Esophagus squamous epithelium (tissue), 4 donors: ENCODE measurements at regions not wholly inside any gene's neighbourhood (a gene's known extent, or its start where the extent isn't known, plus 50 kb on each side); places are given as distances from the start of the nearest gene placed in this dataset.

Source experiments
- POLR2A ChIP-seq, 4 donors: fragments of 450-650 bp; IDR thresholded peaks; one replicate each; pipeline ENCODE4 v1.6.1; 2017; ENCODE audit warnings: antibody characterized with exemption in 4 of 4, mild to moderate bottlenecking in 4 of 4, moderate library complexity in 3 of 4
- TF ChIP-seq, protein P1 (sequence below), 6 experiments: fragments of 450-650 bp in 4 of 6; fragments of 200-600 bp in 2 of 6; sonication (generic) in 2 of 6; IDR thresholded peaks; one replicate each; pipeline ENCODE4 v1.5.1; 2016 to 2019; ENCODE audit warnings: antibody characterized with exemption in 6 of 6, mild to moderate bottlenecking in 4 of 6, moderate library complexity in 4 of 6

DNA sequence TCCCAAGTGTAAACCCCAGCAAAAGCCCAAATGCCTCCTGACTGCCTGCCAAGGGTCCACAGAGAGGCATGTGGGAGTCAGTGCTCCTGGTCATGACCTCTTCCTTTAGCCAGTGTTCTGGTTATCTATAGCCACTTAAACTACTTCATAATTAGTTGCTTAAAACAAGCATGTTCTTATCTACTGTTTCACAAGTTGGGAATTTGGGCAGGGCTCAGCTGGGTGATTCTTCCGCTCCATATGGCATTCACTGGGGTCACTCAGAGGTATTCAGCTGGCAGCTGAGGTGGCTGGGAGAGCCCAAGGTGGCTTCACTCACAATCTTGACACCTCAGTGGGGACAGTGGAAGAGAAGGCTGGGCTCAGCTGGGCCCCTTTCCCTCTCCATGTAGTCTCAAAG lies 184.0 kb upstream of the RGS6 start:
- TF ChIP-seq, protein P1, sequence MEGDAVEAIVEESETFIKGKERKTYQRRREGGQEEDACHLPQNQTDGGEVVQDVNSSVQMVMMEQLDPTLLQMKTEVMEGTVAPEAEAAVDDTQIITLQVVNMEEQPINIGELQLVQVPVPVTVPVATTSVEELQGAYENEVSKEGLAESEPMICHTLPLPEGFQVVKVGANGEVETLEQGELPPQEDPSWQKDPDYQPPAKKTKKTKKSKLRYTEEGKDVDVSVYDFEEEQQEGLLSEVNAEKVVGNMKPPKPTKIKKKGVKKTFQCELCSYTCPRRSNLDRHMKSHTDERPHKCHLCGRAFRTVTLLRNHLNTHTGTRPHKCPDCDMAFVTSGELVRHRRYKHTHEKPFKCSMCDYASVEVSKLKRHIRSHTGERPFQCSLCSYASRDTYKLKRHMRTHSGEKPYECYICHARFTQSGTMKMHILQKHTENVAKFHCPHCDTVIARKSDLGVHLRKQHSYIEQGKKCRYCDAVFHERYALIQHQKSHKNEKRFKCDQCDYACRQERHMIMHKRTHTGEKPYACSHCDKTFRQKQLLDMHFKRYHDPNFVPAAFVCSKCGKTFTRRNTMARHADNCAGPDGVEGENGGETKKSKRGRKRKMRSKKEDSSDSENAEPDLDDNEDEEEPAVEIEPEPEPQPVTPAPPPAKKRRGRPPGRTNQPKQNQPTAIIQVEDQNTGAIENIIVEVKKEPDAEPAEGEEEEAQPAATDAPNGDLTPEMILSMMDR (IDR thresholded peaks at IDR 0.05): no peak
- no peak for TF ChIP-seq POLR2A (IDR thresholded peaks at IDR 0.05)
